ENCODE measurements at regions not wholly inside any gene's neighbourhood (a gene's known extent, or its start where the extent isn't known, plus 50 kb on each side); places are given as distances from the start of the nearest gene placed in this dataset.

DNA sequence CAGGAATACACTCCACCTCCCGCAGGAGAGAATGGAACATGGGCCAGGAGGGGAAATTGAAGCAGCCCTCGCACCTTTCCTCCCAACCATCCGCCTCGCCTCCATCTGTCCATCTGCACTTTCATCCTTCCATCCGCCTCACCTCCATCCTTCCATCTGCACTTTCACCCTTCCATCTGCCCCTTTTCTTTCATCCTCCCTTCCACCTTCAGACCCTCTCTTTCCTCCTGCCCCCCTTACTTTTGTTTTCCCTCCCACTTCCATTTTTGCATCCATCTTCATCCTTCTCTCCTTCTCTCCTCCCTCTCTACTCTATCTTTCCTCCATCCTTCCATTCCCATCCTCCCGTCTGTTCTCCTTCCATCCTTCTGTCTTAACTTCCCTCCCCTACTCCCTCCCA lies 92.2 kb upstream of the ZNF536 start:
- TF ChIP-seq POLR2A (IDR thresholded peaks at IDR 0.05) (no peak), POLR2AphosphoS5 (IDR thresholded peaks at IDR 0.05; ENCODE audit: insufficient read depth in 1 of 2, low read depth in 1 of 2) (no peak)
- TF ChIP-seq, protein P1, sequence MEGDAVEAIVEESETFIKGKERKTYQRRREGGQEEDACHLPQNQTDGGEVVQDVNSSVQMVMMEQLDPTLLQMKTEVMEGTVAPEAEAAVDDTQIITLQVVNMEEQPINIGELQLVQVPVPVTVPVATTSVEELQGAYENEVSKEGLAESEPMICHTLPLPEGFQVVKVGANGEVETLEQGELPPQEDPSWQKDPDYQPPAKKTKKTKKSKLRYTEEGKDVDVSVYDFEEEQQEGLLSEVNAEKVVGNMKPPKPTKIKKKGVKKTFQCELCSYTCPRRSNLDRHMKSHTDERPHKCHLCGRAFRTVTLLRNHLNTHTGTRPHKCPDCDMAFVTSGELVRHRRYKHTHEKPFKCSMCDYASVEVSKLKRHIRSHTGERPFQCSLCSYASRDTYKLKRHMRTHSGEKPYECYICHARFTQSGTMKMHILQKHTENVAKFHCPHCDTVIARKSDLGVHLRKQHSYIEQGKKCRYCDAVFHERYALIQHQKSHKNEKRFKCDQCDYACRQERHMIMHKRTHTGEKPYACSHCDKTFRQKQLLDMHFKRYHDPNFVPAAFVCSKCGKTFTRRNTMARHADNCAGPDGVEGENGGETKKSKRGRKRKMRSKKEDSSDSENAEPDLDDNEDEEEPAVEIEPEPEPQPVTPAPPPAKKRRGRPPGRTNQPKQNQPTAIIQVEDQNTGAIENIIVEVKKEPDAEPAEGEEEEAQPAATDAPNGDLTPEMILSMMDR (IDR thresholded peaks at IDR 0.05) = no peak
